ENCODE measurements at regions not wholly inside any gene's neighbourhood (a gene's known extent, or its start where the extent isn't known, plus 50 kb on each side); places are given as distances from the start of the nearest gene placed in this dataset.
"Not testable (repeated sequence)": the region's sequence is repeated elsewhere in the genome, so short reads cannot be mapped to it uniquely, and the experiment has no call there.

DNA sequence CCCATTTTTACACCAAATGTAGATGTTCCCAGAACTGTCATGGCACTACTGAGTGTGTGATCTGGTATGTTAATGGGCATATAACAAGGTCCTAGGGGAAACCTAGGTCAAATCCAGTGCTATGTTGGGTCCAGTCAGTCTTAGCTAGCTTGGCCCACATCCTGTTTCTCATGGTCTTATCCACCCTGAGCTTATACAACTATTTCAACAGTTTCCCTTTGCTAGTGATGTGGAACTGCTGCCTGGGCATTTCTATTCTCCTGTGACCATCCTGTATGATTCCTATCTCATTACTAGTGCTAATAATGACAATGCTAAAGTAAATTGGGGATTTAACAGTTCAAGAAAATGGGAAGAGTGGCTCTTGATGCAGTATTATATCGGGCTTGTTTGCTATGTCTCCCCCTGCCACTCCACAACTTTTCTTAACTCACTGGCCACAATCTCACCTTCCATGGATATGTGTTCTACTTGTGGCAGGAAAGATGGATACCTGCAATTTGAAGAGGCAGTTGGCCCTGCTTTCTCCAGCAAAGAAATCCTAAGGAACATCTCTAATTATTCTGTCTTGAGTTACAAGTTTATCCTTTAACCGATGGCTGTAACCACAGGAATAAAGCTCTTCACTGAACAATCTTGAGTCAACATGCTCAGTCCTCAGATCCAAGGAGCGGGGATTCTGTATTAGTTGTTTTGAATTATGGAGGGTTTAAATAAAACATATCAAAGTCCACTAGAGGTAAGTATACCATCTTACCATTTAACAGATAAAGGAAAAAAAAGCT lies 707.8 kb downstream of the XPNPEP1 start:
- WGBS, 2 donors = 84 to 87% methylated on average over 3 of the region's 3 CpGs

DNA sequence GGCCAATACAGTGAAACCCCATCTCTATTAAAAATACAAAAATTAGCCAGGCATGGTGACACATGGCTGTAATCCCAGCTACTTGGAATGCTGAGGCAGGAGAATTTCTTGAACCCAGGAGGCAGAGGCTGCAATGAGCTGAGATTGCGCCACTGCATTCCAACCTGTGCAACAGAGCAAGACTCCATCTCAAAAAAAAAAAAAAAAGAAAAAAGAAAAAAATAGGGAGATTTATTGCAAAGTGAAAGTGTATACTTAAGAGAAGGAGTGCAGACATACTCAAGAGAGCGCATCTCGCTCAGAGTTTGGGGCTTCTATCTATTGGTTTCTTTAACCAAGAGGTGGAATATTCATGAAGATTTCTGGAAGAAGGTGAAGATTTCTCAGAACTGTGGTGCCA lies 708.4 kb downstream of the XPNPEP1 start:
- H3K27me3 ChIP-seq (ENCODE audit: control insufficient read depth in 1 of 2, insufficient read depth in 2 of 2, low read length in 1 of 2); H3K36me3 ChIP-seq (ENCODE audit: control insufficient read depth in 1 of 2, insufficient read depth in 2 of 2, low read length in 1 of 2); intact Hi-C loops (cut with DNase I); H3K9me3 ChIP-seq (ENCODE audit: control insufficient read depth, low read length); H3K27ac ChIP-seq (ENCODE audit: low read depth in 1 of 2, low read length in 2 of 2); H3K4me1 ChIP-seq (ENCODE audit: control insufficient read depth in 1 of 2, insufficient read depth in 2 of 2, low read length in 2 of 2); DNase-seq; ATAC-seq (ENCODE audit: low FRiP score); H3K4me3 ChIP-seq (ENCODE audit: low read length in 2 of 2): not testable (repeated sequence)
- WGBS, 2 donors = 90 to 91% methylated on average over 3 of the region's 3 CpGs

More for the DNA sequence above, 707.8 kb downstream of the XPNPEP1 start:
- Histone ChIP-seq H3K4me1 (ENCODE audit: control insufficient read depth in 1 of 2, insufficient read depth in 2 of 2, low read length in 2 of 2) (no peaks in the 10 kb centered on the region), H3K4me3 (ENCODE audit: low read length in 2 of 2) (no peak overlapping the region), H3K36me3 (ENCODE audit: control insufficient read depth in 1 of 2, insufficient read depth in 2 of 2, low read length in 1 of 2) (no peaks in the 10 kb centered on the region), H3K9me3 (ENCODE audit: control insufficient read depth, low read length) (no peaks in the 10 kb centered on the region), H3K27ac (ENCODE audit: low read depth in 1 of 2, low read length in 2 of 2) (no peak overlapping the region), H3K27me3 (ENCODE audit: control insufficient read depth in 1 of 2, insufficient read depth in 2 of 2, low read length in 1 of 2) (no peaks in the 10 kb centered on the region)
- intact Hi-C loops (cut with DNase I) = no loop called here
- ATAC-seq (ENCODE audit: low FRiP score) (no peak), DNase-seq (no peak)

DNA sequence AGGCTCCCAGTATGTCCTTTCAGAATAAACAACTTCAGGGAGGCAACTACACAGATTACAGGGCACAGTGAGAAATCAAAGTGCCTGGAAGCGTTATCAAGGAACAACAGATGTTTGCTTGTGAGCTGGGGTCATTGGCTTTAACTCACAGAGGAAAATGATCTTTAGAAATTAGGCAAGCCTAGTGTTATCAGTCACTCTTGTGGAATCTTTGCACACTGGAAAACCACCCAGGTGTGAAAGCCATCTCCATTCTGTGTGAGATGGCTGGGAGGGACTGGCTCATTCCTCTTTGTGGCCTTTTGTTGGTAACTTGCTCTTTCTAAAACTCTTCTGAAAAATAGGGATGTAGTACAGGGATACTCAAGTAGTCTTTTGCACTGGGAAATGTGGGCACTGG lies 716.0 kb downstream of the XPNPEP1 start:
- 66 to 68% methylated on average over 1 of the region's 1 CpG for WGBS, 2 donors
- H3K4me1 ChIP-seq (ENCODE audit: control insufficient read depth in 1 of 2, insufficient read depth in 2 of 2, low read length in 2 of 2) = no peaks in the 10 kb centered on the region
- DNase-seq = no peak
- no peaks in the 10 kb centered on the region for H3K27me3 ChIP-seq (ENCODE audit: control insufficient read depth in 1 of 2, insufficient read depth in 2 of 2, low read length in 1 of 2)
- H3K36me3 ChIP-seq (ENCODE audit: control insufficient read depth in 1 of 2, insufficient read depth in 2 of 2, low read length in 1 of 2) = no peaks in the 10 kb centered on the region
- no peak overlapping the region for H3K4me3 ChIP-seq (ENCODE audit: low read length in 2 of 2)
- no peak overlapping the region for H3K27ac ChIP-seq (ENCODE audit: low read depth in 1 of 2, low read length in 2 of 2)
- no peak for ATAC-seq (ENCODE audit: low FRiP score)
- no peaks in the 10 kb centered on the region for H3K9me3 ChIP-seq (ENCODE audit: control insufficient read depth, low read length)
- intact Hi-C loops (cut with DNase I) = no loop called here

DNA sequence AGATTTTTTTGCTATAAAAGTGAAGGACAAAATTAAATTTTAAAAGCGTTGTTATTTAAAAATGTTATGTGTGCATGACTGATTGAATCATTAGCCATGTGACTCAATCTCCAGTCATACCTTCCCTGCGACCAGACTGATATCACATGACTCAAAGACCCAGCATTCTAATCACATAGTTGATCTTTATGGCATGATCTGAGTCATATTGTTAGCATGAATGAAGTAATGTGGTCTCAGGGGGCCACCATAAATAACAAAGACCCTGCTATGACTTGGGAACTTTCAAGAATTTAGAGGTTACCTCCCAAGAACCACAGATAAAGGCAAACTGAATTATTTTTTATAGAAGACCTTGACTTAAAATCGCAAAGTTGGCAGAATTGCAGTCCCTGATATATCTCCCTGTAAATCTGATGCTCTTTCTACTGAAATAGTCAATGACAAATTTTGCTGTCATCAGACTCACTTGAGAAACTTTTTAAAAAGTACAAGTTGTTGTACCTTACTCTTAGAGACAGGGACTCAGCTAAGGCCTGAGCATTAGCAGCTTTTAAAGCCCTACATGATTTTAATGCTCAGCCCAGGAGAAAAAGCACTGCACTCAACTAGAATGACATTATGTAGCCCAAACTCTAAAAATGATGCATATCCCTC lies 717.3 kb downstream of the XPNPEP1 start:
- WGBS, 2 donors = 12 to 19% methylated on average over 3 of the region's 3 CpGs
- Histone ChIP-seq H3K9me3 (ENCODE audit: control insufficient read depth, low read length) (no peaks in the 10 kb centered on the region), H3K36me3 (ENCODE audit: control insufficient read depth in 1 of 2, insufficient read depth in 2 of 2, low read length in 1 of 2) (no peaks in the 10 kb centered on the region), H3K4me3 (ENCODE audit: low read length in 2 of 2) (no peak overlapping the region), H3K27me3 (ENCODE audit: control insufficient read depth in 1 of 2, insufficient read depth in 2 of 2, low read length in 1 of 2) (no peaks in the 10 kb centered on the region), H3K4me1 (ENCODE audit: control insufficient read depth in 1 of 2, insufficient read depth in 2 of 2, low read length in 2 of 2) (no peaks in the 10 kb centered on the region), H3K27ac (ENCODE audit: low read depth in 1 of 2, low read length in 2 of 2) (no peak overlapping the region)
- DNase-seq (no peak), ATAC-seq (ENCODE audit: low FRiP score) (no peak)
- intact Hi-C loops (cut with DNase I) = no loop called here

DNA sequence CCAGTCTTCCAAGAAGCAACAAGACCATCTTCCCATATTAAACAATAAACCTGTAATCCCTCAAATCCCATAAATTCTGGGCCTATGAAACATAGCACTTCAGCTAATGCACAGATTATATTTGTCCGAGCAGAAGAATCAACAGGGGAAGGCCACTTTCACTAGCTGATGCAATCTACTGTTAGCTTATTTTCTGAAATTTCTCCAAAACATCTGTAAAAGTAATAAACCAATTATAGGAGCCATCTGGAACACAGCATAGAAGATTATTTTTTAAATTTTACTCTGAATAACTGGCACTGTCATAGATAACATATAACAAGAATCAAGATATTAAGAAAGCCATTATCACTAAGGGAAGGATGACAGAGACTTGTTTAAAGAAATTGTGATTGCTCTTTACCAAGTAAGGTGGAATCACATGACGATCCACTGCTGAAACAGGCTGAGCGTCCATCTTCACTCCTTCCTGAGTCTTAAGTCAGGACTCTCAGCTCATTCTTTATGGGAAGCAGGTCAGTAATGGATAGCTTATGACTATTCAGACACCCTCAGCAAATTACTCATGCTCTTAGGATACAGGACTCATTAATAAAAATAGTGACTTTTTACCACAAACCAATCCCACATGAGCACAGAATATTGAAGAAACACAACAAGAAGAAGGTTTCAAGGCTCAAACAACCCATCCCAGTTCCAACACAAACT lies 719.5 kb downstream of the XPNPEP1 start:
- H3K4me3 ChIP-seq (ENCODE audit: low read length in 2 of 2) = no peak overlapping the region
- no peak for ATAC-seq (ENCODE audit: low FRiP score)
- no peak for DNase-seq
- H3K27me3 ChIP-seq (ENCODE audit: control insufficient read depth in 1 of 2, insufficient read depth in 2 of 2, low read length in 1 of 2) = no peaks in the 10 kb centered on the region
- no peaks in the 10 kb centered on the region for H3K4me1 ChIP-seq (ENCODE audit: control insufficient read depth in 1 of 2, insufficient read depth in 2 of 2, low read length in 2 of 2)
- H3K36me3 ChIP-seq (ENCODE audit: control insufficient read depth in 1 of 2, insufficient read depth in 2 of 2, low read length in 1 of 2) = no peaks in the 10 kb centered on the region
- H3K9me3 ChIP-seq (ENCODE audit: control insufficient read depth, low read length) = no peaks in the 10 kb centered on the region
- 72 to 75% methylated on average over 3 of the region's 3 CpGs for WGBS, 2 donors
- intact Hi-C loops (cut with DNase I) = no loop called here
- H3K27ac ChIP-seq (ENCODE audit: low read depth in 1 of 2, low read length in 2 of 2) = no peak overlapping the region

DNA sequence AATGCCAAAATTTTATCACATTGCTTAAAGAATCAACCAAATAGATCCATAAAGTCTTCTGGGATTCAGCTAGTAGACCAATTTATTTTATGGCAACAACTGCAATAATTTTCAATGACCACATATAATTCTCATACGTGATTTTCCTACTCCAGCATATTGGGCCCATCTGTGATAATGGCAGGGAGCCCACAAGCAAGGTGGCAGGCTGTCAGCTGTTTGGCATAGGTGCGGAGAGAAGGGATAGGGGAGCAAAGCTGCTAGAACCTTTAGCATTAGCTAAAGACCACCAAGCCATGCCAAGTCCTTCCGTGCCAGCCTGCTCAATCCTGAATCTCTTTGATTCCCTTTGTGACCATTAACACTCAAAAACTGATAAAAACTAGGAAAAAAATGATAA lies 721.2 kb downstream of the XPNPEP1 start:
- intact Hi-C loops (cut with DNase I) = no loop called here
- Histone ChIP-seq H3K4me3 (ENCODE audit: low read length in 2 of 2) (no peak overlapping the region), H3K9me3 (ENCODE audit: control insufficient read depth, low read length) (no peaks in the 10 kb centered on the region), H3K4me1 (ENCODE audit: control insufficient read depth in 1 of 2, insufficient read depth in 2 of 2, low read length in 2 of 2) (no peaks in the 10 kb centered on the region), H3K27ac (ENCODE audit: low read depth in 1 of 2, low read length in 2 of 2) (no peak overlapping the region), H3K36me3 (ENCODE audit: control insufficient read depth in 1 of 2, insufficient read depth in 2 of 2, low read length in 1 of 2) (no peaks in the 10 kb centered on the region), H3K27me3 (ENCODE audit: control insufficient read depth in 1 of 2, insufficient read depth in 2 of 2, low read length in 1 of 2) (no peaks in the 10 kb centered on the region)
- ATAC-seq (ENCODE audit: low FRiP score) (no peak), DNase-seq (no peak)
- 74 to 83% methylated on average over 3 of the region's 3 CpGs for WGBS, 2 donors

DNA sequence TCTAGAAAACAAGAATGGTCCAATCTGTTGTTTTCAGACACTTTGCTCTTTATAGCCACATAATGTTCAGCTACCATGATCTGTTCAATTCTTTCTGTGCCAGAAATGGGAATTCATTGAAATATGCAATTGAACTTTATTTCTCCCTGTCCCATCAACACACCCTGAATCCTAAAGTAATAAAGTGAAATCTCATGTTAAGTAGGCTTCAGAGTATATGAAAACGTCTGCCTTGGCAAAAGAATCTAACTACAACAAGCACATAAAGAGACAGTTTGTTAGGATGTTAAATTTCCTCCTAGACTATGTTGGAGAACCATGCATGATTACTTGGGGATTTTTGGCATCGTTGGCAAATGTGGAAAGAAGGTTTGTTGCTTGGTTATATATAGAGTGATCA lies 722.7 kb downstream of the XPNPEP1 start:
- H3K36me3 ChIP-seq (ENCODE audit: control insufficient read depth in 1 of 2, insufficient read depth in 2 of 2, low read length in 1 of 2) = no peaks in the 10 kb centered on the region
- WGBS, 2 donors = 36 to 42% methylated on average over 2 of the region's 2 CpGs
- intact Hi-C loops (cut with DNase I) = no loop called here
- no peaks in the 10 kb centered on the region for H3K27me3 ChIP-seq (ENCODE audit: control insufficient read depth in 1 of 2, insufficient read depth in 2 of 2, low read length in 1 of 2)
- no peak overlapping the region for H3K4me3 ChIP-seq (ENCODE audit: low read length in 2 of 2)
- no peak for ATAC-seq (ENCODE audit: low FRiP score)
- no peak for DNase-seq
- H3K9me3 ChIP-seq (ENCODE audit: control insufficient read depth, low read length) = no peaks in the 10 kb centered on the region
- H3K4me1 ChIP-seq (ENCODE audit: control insufficient read depth in 1 of 2, insufficient read depth in 2 of 2, low read length in 2 of 2) = no peaks in the 10 kb centered on the region
- H3K27ac ChIP-seq (ENCODE audit: low read depth in 1 of 2, low read length in 2 of 2) = no peak overlapping the region

DNA sequence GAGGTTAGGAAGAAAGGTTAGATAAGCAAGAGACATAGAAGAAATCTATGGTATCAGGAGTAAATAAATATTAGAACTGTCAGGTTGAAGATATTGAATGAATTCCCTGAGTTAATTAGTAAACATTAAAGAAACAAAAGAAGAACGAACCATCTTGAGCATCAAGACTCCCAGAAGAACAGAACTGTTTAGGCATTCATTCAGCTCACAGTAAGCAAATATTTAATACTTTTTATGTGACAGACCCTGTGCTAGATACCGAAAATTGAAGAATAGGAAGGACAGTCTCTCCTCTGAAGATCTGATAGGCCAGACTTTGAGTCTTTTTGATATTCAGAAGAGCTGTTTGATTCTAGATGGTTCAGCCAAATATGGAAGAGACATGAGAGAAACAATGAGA lies 731.5 kb downstream of the XPNPEP1 start:
- no peaks in the 10 kb centered on the region for H3K36me3 ChIP-seq (ENCODE audit: control insufficient read depth in 1 of 2, insufficient read depth in 2 of 2, low read length in 1 of 2)
- intact Hi-C loops (cut with DNase I) = no loop called here
- H3K4me1 ChIP-seq (ENCODE audit: control insufficient read depth in 1 of 2, insufficient read depth in 2 of 2, low read length in 2 of 2) = no peaks in the 10 kb centered on the region
- H3K4me3 ChIP-seq (ENCODE audit: low read length in 2 of 2) = no peak overlapping the region
- ATAC-seq (ENCODE audit: low FRiP score) (no peak), DNase-seq (no peak)
- no peaks in the 10 kb centered on the region for H3K27me3 ChIP-seq (ENCODE audit: control insufficient read depth in 1 of 2, insufficient read depth in 2 of 2, low read length in 1 of 2)
- no peak overlapping the region for H3K27ac ChIP-seq (ENCODE audit: low read depth in 1 of 2, low read length in 2 of 2)
- 59 to 63% methylated on average over 2 of the region's 2 CpGs for WGBS, 2 donors
- peaks cover 9% of the 10 kb centered on the region for H3K9me3 ChIP-seq (ENCODE audit: control insufficient read depth, low read length)
